Cardiac fibroblast (primary cell): ENCODE measurements at regions not wholly inside any gene's neighbourhood (a gene's known extent, or its start where the extent isn't known, plus 50 kb on each side); places are given as distances from the start of the nearest gene placed in this dataset.

Experiments
- DNase-seq, 2 donors: peaks; one replicate each; pipeline versions ENCODE4 v3.0.0 to v3.0.0-alpha.2; 2010; ENCODE audit warnings: low read depth in 2 of 2
- H3K4me3 ChIP-seq, 2 donors: replicated peaks in 1 of 2; 1 replicate in 1 of 2; 2 replicates in 1 of 2; pipeline ENCODE4 v1.5.1; 2011; ENCODE audit warnings: low read depth in 2 of 2, low read length in 2 of 2, mild to moderate bottlenecking in 2 of 2, moderate library complexity in 1 of 2
- TF ChIP-seq, protein P1 (sequence below): IDR thresholded peaks from one replicate; pipeline ENCODE4 v1.5.1; 2011; ENCODE audit warnings: low read depth, mild to moderate bottlenecking, low read length, inconsistent platforms

DNA sequence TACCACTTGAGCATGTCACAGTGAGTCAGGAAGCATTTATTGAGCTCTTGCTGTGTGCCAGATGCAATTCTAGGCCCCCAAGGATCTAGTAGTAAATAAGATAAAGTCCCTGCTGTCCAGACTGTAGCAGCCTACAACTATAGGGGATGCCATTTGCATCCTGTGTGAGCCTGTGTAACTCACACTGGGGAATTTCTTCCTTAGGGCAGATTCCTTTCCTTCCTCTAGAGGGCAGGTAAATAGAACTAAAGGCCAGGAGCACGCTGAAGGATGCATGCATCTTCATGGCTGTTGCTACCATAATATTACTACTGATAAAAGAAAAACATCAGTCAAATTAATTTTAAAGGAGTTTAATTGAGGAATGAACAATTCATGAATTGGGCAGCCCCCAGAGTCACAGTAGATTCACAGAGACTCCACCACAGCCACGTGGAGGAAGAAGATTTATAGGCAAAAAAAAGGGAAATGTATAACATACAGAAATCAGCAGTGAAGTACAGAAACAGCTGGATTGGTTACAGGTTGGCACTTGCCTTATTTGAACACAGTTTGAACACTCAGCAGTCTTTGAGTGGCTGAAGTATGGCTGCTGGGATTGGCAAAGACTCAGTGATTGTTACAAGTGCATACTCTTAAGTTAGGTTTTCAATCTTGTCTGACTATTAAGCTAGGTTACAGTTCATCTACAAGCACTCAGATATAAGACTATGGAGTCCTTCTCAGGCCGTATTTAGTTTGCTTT, 98.9 kb downstream of the ACTL7B start:
- TF ChIP-seq, protein P1, sequence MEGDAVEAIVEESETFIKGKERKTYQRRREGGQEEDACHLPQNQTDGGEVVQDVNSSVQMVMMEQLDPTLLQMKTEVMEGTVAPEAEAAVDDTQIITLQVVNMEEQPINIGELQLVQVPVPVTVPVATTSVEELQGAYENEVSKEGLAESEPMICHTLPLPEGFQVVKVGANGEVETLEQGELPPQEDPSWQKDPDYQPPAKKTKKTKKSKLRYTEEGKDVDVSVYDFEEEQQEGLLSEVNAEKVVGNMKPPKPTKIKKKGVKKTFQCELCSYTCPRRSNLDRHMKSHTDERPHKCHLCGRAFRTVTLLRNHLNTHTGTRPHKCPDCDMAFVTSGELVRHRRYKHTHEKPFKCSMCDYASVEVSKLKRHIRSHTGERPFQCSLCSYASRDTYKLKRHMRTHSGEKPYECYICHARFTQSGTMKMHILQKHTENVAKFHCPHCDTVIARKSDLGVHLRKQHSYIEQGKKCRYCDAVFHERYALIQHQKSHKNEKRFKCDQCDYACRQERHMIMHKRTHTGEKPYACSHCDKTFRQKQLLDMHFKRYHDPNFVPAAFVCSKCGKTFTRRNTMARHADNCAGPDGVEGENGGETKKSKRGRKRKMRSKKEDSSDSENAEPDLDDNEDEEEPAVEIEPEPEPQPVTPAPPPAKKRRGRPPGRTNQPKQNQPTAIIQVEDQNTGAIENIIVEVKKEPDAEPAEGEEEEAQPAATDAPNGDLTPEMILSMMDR, result peak; percentile 27
- H3K4me3 ChIP-seq, result no peak overlapping the region
- no peak for DNase-seq

DNA sequence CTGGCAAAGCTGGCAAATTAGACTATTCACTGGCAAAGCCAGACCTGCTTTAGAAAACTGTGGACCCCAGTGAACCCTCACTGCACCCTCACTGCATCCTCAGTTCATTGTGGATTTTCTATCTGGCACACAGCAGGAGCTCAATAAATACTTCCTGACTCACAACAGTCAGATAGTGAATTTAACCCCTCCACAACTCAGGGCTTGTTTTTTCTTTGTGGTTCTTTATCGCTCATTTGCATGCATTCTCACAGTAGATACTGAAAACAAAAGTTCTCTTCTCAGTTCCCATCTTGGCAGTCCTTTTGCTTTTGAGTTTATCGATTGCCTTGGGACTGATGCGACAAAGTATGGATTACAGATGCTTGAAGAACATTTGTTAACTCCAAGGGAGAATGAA, 99.8 kb downstream of the ACTL7B start:
- DNase-seq, result no peak
- H3K4me3 ChIP-seq, result no peak overlapping the region
- TF ChIP-seq, protein P1, result no peak

DNA sequence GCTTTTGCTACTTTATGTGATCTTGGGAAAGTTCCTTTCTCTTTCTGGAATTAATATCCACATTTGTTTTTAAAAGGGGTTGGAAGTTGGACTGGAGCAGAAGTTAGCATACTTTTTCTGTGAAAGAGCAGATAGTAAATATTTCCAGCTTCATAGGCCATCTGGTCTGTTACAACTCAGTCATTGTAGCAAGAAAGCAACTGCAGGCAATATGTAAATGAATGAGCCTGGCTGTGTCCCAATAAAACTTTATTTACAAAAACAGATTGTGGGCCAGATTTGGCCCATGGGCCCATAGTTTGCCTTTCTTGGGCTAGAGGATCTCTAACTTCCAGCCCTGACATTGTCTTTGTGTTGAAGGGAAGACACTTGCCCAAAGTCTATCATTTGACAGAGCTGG, 104.4 kb downstream of the ACTL7B start:
- no peak for DNase-seq
- no peak overlapping the region for H3K4me3 ChIP-seq
- TF ChIP-seq, protein P1, result no peak

DNA sequence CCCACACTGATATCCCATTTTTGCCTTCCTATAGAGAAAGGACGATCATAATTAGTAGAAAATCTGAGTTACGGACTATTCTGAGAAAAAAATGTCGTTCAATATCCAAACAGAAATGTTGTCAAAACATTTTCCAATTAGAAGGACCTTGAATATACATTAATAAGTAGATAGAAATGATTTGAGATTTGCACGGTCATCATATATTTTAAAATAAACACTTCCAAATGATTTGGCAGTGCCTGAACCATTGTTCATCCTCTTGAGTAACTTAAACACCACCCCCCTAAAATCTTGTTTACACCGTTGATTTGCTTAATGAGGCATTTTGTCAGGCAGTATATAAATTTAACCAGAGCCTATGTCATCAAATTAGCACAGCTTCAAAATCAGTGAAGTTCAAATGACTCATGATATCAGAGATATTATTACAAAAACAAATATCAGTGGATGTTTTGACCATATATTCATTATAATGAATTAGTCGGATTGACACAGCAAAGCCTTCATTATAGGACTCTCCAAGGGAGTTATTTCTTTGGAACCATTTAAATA, 105.0 kb downstream of the ACTL7B start:
- no peak for DNase-seq
- H3K4me3 ChIP-seq, result no peak overlapping the region
- TF ChIP-seq, protein P1, result no peak

DNA sequence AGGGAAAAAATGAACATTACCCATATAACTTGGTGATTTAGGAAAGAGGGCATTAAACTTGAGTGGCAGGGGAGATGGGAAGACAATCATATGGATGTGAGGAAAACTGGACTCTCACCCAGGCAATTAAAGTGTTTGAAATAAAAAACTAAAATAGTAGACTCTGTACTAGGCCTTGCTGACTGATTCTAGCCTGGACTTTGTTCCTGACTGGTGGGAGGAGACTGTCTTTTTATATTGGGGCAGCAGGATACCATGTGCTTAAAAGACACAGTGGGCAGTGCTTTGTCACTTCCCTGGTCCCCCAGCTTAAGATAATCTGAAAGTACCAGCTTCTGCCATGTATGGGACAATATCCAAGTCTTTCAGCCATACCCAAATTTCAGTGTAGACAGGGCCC, 107.0 kb downstream of the ACTL7B start:
- TF ChIP-seq, protein P1, result no peak
- no peak overlapping the region for H3K4me3 ChIP-seq
- no peak for DNase-seq

DNA sequence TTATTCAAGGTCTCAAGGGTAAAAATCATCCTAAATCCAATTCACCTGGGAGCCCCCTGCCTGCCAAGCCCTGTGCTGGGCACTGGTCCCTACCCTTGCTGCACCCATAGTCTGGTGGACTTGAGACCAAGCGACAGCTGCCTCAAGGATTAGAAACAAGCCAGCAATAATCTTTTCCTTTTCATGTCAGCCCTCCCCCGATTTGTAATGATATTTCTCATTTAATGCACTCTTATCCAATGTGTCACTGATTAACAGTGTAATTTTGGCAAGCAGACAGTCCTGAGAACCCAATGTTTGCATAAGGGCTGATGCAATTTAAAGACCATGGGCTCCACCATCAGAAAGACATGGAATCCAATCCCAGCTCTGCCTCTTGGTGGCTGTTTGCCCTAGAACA, 108.9 kb downstream of the ACTL7B start:
- no peak overlapping the region for H3K4me3 ChIP-seq
- peak; percentile 22 to 42 for DNase-seq
- TF ChIP-seq, protein P1, result no peak
